GM18517 (cell line): ENCODE measurements at regions not wholly inside any gene's neighbourhood (a gene's known extent, or its start where the extent isn't known, plus 50 kb on each side); places are given as distances from the start of the nearest gene placed in this dataset.
"Not testable (repeated sequence)": the region's sequence is repeated elsewhere in the genome, so short reads cannot be mapped to it uniquely, and the experiment has no call there.

Source experiments
- ATAC-seq: cut with Tn5 transposase; IDR thresholded peaks from one replicate; pipeline ENCODE4 v1.9.1; 2021; ENCODE audit warnings: mild to moderate bottlenecking, moderate library complexity; ENCODE audit not compliant: unreplicated experiment

GRCh38 chr1:4062041-4062440 lies 162.0 kb upstream of the C1orf174 start:
- no peak for ATAC-seq

- no peak for ATAC-seq
Observed at GRCh38 chr1:4062560-4062959, 162.5 kb upstream of the C1orf174 start.

- ATAC-seq: no peak
Observed at GRCh38 chr1:4062992-4063391, 162.9 kb upstream of the C1orf174 start.

- ATAC-seq: no peak
Observed at GRCh38 chr1:4063516-4063915, 163.4 kb upstream of the C1orf174 start.

- no peak for ATAC-seq
Observed at GRCh38 chr1:4064150-4064889, 164.2 kb upstream of the C1orf174 start.

- ATAC-seq: no peak
Observed at GRCh38 chr1:4066860-4067599, 167.0 kb upstream of the C1orf174 start.

- ATAC-seq: no peak
Observed at GRCh38 chr1:4068076-4068475, 168.0 kb upstream of the C1orf174 start.

GRCh38 chr1:4071653-4072052 lies 171.6 kb upstream of the C1orf174 start:
- no peak for ATAC-seq

GRCh38 chr1:4072481-4073153 lies 172.5 kb upstream of the C1orf174 start:
- ATAC-seq: no peak

GRCh38 chr1:4075436-4076225 lies 175.6 kb upstream of the C1orf174 start:
- no peak for ATAC-seq

GRCh38 chr1:4076346-4076745 lies 176.3 kb upstream of the C1orf174 start:
- ATAC-seq: no peak

- not testable (repeated sequence) for ATAC-seq
Observed at GRCh38 chr1:4078091-4078962, 178.3 kb upstream of the C1orf174 start.

- ATAC-seq: no peak
Observed at GRCh38 chr1:4079815-4080214, 179.7 kb upstream of the C1orf174 start.

GRCh38 chr1:4081806-4082711 lies 182.0 kb upstream of the C1orf174 start:
- ATAC-seq: no peak

GRCh38 chr1:4083231-4084047 lies 183.4 kb upstream of the C1orf174 start:
- ATAC-seq: no peak

GRCh38 chr1:4084048-4084431 lies 184.0 kb upstream of the C1orf174 start:
- ATAC-seq: no peak

GRCh38 chr1:4084446-4084845 lies 184.4 kb upstream of the C1orf174 start:
- no peak for ATAC-seq

GRCh38 chr1:4084896-4085295 lies 184.8 kb upstream of the C1orf174 start:
- ATAC-seq: no peak
